HepG2 (cell line): ENCODE measurements at regions not wholly inside any gene's neighbourhood (a gene's known extent, or its start where the extent isn't known, plus 50 kb on each side); places are given as distances from the start of the nearest gene placed in this dataset.

Source experiments
- ATF1 ChIP-seq: IDR thresholded peaks from 2 replicates; pipeline ENCODE4 v1.6.1; 2016; ENCODE audit warnings: mild to moderate bottlenecking, control low read depth
- EZH2 ChIP-seq: conservative IDR thresholded peaks from 2 replicates; pipeline ENCODE4 v1.6.1; 2012; ENCODE audit warnings: mild to moderate bottlenecking, low read depth, low read length, moderate library complexity
- HOXA9 ChIP-seq: sonication (generic); formaldehyde crosslinking; IDR thresholded peaks from 2 replicates; pipeline ENCODE4 v1.8.1; 2022; ENCODE audit warnings: missing genetic modification reagents, mild to moderate bottlenecking, moderate library complexity, borderline replicate concordance
- MTA3 ChIP-seq: sonication (generic); formaldehyde crosslinking; IDR thresholded peaks from 2 replicates; pipeline ENCODE4 v1.4.0; 2020; ENCODE audit warnings: missing genetic modification reagents
- NKX3-1 ChIP-seq: sonication (generic); formaldehyde crosslinking; IDR thresholded peaks from 2 replicates; pipeline ENCODE4 v1.5.0; 2020; ENCODE audit warnings: missing genetic modification reagents
- PAX8 ChIP-seq: sonication (generic); formaldehyde crosslinking; IDR thresholded peaks from 2 replicates; pipeline ENCODE4 v1.8.0; 2022; ENCODE audit warnings: mild to moderate bottlenecking, missing genetic modification reagents, borderline replicate concordance
- SOX5 ChIP-seq: IDR thresholded peaks from 2 replicates; pipeline ENCODE4 v1.6.1; 2016; ENCODE audit warnings: borderline replicate concordance
- TBP ChIP-seq: sonication (generic); formaldehyde crosslinking; IDR thresholded peaks from 2 replicates; pipeline ENCODE4 v1.5.0; 2020; ENCODE audit warnings: missing genetic modification reagents
- ZFP37 ChIP-seq: sonication (generic); formaldehyde crosslinking; IDR thresholded peaks from 2 replicates; pipeline ENCODE4 v1.4.0; 2020; ENCODE audit warnings: missing genetic modification reagents, borderline replicate concordance
- ZNF10 ChIP-seq: sonication (generic); formaldehyde crosslinking; IDR thresholded peaks from 2 replicates; pipeline ENCODE4 v1.4.0; 2020; ENCODE audit warnings: mild to moderate bottlenecking, low read depth, missing genetic modification reagents, borderline replicate concordance
- ZNF33A ChIP-seq: sonication (generic); formaldehyde crosslinking; IDR thresholded peaks from 2 replicates; pipeline ENCODE4 v1.5.1; 2020; ENCODE audit warnings: missing genetic modification reagents, mild to moderate bottlenecking, moderate library complexity, borderline replicate concordance
- ZNF552 ChIP-seq: sonication (generic); formaldehyde crosslinking; IDR thresholded peaks from 2 replicates; pipeline ENCODE4 v1.9.0; 2022; ENCODE audit warnings: missing genetic modification reagents, mild to moderate bottlenecking, borderline replicate concordance
- ZNF777 ChIP-seq: sonication (generic); formaldehyde crosslinking; IDR thresholded peaks from 2 replicates; pipeline ENCODE4 v1.4.0; 2020; ENCODE audit warnings: missing genetic modification reagents
- TF ChIP-seq, protein P1 (sequence below): sonication (generic); formaldehyde crosslinking; IDR thresholded peaks from 2 replicates; pipeline ENCODE4 v1.8.0; 2022; ENCODE audit warnings: mild to moderate bottlenecking, missing genetic modification reagents; ENCODE audit not compliant: insufficient replicate concordance
- TF ChIP-seq, protein P2 (sequence below): sonication (generic); formaldehyde crosslinking; conservative IDR thresholded peaks from 2 replicates; pipeline ENCODE4 v1.8.0; 2022; ENCODE audit warnings: missing genetic modification reagents
- TF ChIP-seq, protein P3 (sequence below): sonication (generic); formaldehyde crosslinking; IDR thresholded peaks from 2 replicates; pipeline ENCODE4 v1.8.1; 2023; ENCODE audit warnings: mild to moderate bottlenecking, missing genetic modification reagents, borderline replicate concordance
- TF ChIP-seq, protein P4 (sequence below), 2 experiments: sonication (generic) in 1 of 2; formaldehyde crosslinking in 1 of 2; IDR thresholded peaks; 2 replicates each; pipeline versions ENCODE4 v1.5.1 to v1.6.1; 2011 to 2020; ENCODE audit warnings: borderline replicate concordance in 1 of 2, low read depth in 1 of 2, low read length in 1 of 2, mild to moderate bottlenecking in 1 of 2, missing genetic modification reagents in 1 of 2, moderate library complexity in 1 of 2
- TF ChIP-seq, protein P5 (sequence below): sonication (generic); formaldehyde crosslinking; IDR thresholded peaks from 2 replicates; pipeline ENCODE4 v1.4.0; 2020; ENCODE audit warnings: missing genetic modification reagents

DNA sequence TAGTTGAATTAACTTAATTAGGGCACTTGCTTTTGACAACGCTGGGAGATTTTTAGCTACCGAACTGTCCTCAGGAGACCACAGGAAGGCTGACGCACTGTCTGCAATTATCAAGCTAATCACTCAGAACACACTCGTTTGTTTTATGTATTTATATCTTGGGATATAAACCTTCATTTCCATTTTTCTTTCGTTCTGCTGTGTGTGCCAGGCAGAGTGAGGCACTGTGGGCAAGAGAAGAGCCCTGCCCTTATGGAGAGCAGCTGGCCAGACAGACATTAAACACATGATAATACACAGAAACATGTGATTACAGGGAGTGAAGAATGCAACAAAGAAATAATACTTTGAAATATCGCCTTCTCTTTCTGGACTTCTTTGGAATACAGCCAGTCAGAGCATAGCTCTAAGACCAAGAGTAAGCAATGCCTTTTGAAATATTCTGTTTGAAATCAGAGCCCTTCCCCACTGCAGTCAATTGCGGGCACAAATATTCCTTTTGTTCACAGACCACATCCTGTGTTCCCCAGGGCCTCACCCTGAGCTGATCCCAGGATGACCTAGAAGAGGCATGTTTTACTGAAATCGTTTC is 96.8 kb downstream of the ANKRD60 start (continued):
- peak; percentile 93; the same call in 1 of the 2 replicates for TF ChIP-seq SOX5 (CRISPR knock-in tag)
- TF ChIP-seq, protein P1, sequence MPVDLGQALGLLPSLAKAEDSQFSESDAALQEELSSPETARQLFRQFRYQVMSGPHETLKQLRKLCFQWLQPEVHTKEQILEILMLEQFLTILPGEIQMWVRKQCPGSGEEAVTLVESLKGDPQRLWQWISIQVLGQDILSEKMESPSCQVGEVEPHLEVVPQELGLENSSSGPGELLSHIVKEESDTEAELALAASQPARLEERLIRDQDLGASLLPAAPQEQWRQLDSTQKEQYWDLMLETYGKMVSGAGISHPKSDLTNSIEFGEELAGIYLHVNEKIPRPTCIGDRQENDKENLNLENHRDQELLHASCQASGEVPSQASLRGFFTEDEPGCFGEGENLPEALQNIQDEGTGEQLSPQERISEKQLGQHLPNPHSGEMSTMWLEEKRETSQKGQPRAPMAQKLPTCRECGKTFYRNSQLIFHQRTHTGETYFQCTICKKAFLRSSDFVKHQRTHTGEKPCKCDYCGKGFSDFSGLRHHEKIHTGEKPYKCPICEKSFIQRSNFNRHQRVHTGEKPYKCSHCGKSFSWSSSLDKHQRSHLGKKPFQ (CRISPR knock-in tag): no peak
- TF ChIP-seq ZNF552 (CRISPR knock-in tag): no peak
- no peak for TF ChIP-seq ZNF777 (CRISPR knock-in tag)
- no peak for TF ChIP-seq HOXA9
- no peak for TF ChIP-seq EZH2
- TF ChIP-seq, protein P2, sequence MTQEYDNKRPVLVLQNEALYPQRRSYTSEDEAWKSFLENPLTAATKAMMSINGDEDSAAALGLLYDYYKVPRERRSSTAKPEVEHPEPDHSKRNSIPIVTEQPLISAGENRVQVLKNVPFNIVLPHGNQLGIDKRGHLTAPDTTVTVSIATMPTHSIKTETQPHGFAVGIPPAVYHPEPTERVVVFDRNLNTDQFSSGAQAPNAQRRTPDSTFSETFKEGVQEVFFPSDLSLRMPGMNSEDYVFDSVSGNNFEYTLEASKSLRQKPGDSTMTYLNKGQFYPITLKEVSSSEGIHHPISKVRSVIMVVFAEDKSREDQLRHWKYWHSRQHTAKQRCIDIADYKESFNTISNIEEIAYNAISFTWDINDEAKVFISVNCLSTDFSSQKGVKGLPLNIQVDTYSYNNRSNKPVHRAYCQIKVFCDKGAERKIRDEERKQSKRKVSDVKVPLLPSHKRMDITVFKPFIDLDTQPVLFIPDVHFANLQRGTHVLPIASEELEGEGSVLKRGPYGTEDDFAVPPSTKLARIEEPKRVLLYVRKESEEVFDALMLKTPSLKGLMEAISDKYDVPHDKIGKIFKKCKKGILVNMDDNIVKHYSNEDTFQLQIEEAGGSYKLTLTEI (CRISPR knock-in tag): no peak
- peak; percentile 39; the same call in 1 of the 2 replicates for TF ChIP-seq ATF1 (CRISPR knock-in tag)
- TF ChIP-seq PAX8 (CRISPR knock-in tag): no peak
- TF ChIP-seq, protein P3, sequence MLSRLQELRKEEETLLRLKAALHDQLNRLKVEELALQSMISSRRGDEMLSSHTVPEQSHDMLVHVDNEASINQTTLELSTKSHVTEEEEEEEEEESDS (CRISPR knock-in tag): no peak
- no peak for TF ChIP-seq ZNF33A (CRISPR knock-in tag)
- no peak for TF ChIP-seq MTA3
- no peak for TF ChIP-seq ZFP37 (CRISPR knock-in tag)
- no peak for TF ChIP-seq TBP (CRISPR knock-in tag)
- TF ChIP-seq NKX3-1 (CRISPR knock-in tag): no peak
- TF ChIP-seq, protein P4, sequence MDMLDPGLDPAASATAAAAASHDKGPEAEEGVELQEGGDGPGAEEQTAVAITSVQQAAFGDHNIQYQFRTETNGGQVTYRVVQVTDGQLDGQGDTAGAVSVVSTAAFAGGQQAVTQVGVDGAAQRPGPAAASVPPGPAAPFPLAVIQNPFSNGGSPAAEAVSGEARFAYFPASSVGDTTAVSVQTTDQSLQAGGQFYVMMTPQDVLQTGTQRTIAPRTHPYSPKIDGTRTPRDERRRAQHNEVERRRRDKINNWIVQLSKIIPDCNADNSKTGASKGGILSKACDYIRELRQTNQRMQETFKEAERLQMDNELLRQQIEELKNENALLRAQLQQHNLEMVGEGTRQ (IDR thresholded peaks at IDR 0.05; ENCODE audit: low read depth, low read length): no peak
- TF ChIP-seq, protein P4 (CRISPR knock-in tag; IDR thresholded peaks at IDR 0.05; ENCODE audit: borderline replicate concordance): no peak
- TF ChIP-seq, protein P5, sequence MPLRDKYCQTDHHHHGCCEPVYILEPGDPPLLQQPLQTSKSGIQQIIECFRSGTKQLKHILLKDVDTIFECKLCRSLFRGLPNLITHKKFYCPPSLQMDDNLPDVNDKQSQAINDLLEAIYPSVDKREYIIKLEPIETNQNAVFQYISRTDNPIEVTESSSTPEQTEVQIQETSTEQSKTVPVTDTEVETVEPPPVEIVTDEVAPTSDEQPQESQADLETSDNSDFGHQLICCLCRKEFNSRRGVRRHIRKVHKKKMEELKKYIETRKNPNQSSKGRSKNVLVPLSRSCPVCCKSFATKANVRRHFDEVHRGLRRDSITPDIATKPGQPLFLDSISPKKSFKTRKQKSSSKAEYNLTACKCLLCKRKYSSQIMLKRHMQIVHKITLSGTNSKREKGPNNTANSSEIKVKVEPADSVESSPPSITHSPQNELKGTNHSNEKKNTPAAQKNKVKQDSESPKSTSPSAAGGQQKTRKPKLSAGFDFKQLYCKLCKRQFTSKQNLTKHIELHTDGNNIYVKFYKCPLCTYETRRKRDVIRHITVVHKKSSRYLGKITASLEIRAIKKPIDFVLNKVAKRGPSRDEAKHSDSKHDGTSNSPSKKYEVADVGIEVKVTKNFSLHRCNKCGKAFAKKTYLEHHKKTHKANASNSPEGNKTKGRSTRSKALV (CRISPR knock-in tag): no peak
- TF ChIP-seq ZNF10 (CRISPR knock-in tag): no peak
